SK-N-MC (cell line): ENCODE measurements at regions not wholly inside any gene's neighbourhood (a gene's known extent, or its start where the extent isn't known, plus 50 kb on each side); places are given as distances from the start of the nearest gene placed in this dataset.

Experiments
- EZH2 ChIP-seq: fragments of 200-600 bp; sonication (generic); IDR thresholded peaks from one replicate; pipeline ENCODE4 v1.6.1; 2017; ENCODE audit warnings: antibody characterized with exemption
- FOXP2 ChIP-seq: optimal IDR thresholded peaks from 2 replicates; pipeline ENCODE3; 2011; ENCODE audit warnings: mild to moderate bottlenecking, moderate library complexity; ENCODE audit not compliant: insufficient read depth; ENCODE audit errors: extremely low read length, control extremely low read depth
- POLR2AphosphoS5 ChIP-seq: IDR thresholded peaks from 2 replicates; pipeline ENCODE4 v1.6.1; 2012; ENCODE audit warnings: mild to moderate bottlenecking, low read depth, low read length, borderline replicate concordance

- TF ChIP-seq EZH2 = no peak
- TF ChIP-seq POLR2AphosphoS5 = no peak
- TF ChIP-seq FOXP2 = no peak
Observed at GRCh38 chr2:16180631-16181030, 240.3 kb downstream of the MYCN start.
